H4 (cell line): ENCODE measurements at regions not wholly inside any gene's neighbourhood (a gene's known extent, or its start where the extent isn't known, plus 50 kb on each side); places are given as distances from the start of the nearest gene placed in this dataset.
"Not testable (repeated sequence)": the region's sequence is repeated elsewhere in the genome, so short reads cannot be mapped to it uniquely, and the experiment has no call there.

Experiments used
- DNase-seq: peaks from one replicate; pipeline ENCODE4 v3.0.0-alpha.2; 2015; ENCODE audit warnings: low spot score

- DNase-seq = not testable (repeated sequence)
These were observed 61.3 kb downstream of the AIPL1 start for GRCh38 chr17:6373599-6373998.

DNA sequence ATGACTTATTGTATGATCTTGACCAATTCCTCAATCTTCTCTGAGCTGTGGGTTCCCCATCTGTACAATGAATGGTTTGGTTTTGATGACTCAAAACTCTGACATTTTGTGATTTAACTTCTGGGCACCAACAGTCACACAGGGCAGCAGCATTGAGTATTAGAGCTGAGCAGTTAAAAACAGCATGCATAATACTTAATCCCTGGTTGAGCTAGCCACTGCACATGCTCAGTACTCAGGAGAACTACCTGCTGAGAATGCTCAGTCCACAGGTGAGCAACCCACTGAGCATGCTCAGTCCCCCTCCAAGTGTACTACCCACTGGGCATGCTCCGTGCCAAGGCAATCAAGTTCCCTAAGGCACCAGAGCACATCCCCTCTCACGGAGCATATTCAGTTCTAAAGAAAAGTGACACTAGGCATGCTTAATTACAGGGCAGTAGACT lies 68.7 kb downstream of the AIPL1 start:
- peak; percentile 49 for DNase-seq

DNA sequence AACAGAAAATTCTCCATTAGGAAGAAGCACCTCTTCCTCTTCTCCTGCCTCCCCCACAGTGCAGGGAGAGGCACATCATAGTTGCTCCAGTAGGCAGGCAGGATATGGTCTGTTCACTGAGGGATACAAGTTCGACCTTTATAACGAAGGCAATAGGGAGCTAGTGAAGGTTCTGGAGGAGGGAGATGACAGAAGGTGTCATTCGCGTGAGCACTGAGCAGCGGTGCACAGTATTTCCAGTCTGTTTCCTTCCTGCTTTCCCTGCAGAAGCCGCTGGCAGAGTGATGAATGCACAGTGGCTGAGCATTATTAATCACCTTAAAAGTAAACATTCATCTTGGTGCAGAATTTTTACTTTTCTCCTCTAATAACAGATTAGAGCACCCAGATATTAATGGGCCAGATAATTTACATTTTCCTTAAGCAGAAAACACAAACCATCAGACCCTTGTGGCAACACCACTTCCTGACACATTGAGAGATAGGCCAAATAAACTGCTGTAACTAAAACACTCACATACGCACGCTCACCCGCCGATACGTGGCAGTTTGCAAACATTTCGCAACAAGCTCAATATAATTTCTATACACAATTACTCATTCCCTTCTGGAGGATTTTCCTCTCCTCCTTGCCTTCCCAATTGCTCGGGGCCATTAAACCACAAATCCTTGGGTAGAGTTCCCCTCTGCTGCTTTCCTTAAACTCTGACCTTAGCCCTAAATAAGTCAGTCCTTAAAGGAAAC lies 69.5 kb downstream of the AIPL1 start:
- peak; percentile 85 for DNase-seq

GRCh38 chr17:6361733-6362132 lies 73.2 kb downstream of the AIPL1 start:
- no peak for DNase-seq

DNA sequence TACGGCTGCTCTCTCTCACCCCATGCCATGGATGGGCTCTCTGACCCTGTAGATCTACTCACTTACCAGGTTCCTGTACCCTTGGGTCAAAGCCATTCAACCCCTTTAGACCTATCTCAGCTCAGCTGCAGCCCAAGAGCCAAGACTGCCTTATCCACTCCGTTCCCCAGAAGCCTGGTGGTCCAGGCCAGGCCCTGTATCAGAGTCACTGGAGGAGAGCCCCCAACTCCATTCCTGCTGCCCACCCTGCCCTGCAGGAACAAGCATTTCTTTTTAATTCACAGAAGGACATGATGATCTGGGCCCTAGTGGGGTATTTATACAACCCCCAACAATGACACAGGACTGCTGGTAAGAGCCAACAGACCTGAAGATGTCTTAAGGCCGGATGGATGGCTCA lies 76.8 kb downstream of the AIPL1 start:
- no peak for DNase-seq

GRCh38 chr17:6356562-6356961 lies 78.4 kb downstream of the AIPL1 start:
- no peak for DNase-seq

DNA sequence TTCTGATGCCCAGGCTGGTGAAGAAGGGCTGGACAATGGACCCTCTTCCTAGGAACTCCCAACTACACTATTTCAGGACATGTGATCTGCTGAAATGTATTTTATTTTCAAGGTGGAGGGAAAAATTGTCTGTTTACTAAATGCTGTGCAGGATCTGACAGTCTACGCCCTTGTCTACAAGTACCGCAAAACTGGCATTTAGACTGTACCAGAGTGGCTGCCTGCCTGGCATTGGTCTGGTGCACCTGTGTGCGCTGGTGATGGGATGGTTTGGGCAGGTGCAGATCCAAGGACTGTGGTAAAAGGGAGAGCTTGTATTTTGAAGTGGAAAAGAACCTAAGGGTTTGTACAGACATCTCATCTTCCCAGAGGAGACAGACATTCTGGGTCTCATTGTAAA lies 79.7 kb downstream of the AIPL1 start:
- no peak for DNase-seq

- no peak for DNase-seq
These were observed 81.9 kb downstream of the AIPL1 start for GRCh38 chr17:6352801-6353560.

- DNase-seq = no peak
These were observed 82.9 kb downstream of the AIPL1 start for GRCh38 chr17:6352016-6352415.

GRCh38 chr17:6350806-6351205 lies 84.1 kb downstream of the AIPL1 start:
- DNase-seq = no peak

GRCh38 chr17:6348891-6349290 lies 86.0 kb downstream of the AIPL1 start:
- no peak for DNase-seq

DNA sequence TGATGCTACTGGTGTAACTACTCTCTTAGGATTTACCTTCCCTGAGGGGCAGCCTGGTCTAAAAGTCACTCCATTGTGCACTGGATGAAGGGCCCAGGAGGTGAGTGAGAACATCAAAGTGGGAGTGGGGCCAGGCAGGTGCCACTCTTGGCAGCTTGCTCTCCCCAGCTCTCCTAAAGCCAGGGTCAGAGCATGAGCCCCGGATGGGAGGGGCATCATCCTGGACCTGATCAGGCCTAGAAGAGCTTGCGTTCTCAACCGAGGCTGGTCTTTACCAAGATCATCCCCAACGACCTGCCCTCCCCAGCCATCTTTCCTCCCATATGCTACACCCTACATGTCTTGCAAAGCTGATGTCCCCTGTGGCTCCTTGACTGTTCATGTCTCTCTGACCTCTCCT lies 87.1 kb downstream of the AIPL1 start:
- DNase-seq = no peak

DNA sequence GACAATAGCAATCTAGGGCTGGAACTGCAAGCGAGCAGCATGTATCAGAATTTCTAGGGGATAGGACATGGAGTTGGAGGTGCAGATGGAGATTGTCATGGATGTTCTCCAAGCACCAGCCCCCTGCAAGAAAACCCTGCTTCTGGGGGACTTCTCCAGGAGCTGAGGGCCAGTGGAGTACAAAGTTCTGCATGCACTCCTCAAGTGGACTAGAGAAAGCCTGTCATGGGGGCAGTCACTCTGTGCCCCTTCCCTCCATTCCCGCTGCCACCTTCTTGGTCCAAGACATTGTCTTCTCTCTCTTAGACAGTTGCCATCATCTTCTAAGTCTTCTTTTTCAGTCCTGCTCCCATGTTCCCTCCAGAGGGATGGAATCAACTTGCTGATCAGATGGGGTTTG lies 87.9 kb downstream of the AIPL1 start:
- no peak for DNase-seq

GRCh38 chr17:6346156-6346786 lies 88.7 kb downstream of the AIPL1 start:
- DNase-seq = no peak

GRCh38 chr17:6343736-6344135 lies 91.2 kb downstream of the AIPL1 start:
- DNase-seq = no peak

DNA sequence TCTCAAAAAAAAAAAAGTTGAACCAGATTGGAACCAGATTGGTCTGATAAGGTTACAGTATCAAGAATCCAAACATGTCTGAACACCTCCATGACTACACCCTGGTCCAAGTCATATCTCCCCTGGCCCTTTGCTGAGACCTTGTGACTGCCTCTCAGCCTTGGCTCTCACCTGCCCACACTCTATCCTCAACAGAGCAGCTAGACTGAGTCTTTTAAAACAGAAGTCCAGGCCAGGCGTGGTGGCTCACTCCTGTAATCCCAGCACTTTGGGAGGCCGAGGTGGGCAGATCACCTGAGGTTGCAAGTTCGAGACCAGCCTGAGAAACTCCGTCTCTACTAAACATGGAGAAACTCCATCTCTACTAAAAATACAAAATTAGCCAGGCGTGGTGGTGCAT lies 91.7 kb downstream of the AIPL1 start:
- no peak for DNase-seq

DNA sequence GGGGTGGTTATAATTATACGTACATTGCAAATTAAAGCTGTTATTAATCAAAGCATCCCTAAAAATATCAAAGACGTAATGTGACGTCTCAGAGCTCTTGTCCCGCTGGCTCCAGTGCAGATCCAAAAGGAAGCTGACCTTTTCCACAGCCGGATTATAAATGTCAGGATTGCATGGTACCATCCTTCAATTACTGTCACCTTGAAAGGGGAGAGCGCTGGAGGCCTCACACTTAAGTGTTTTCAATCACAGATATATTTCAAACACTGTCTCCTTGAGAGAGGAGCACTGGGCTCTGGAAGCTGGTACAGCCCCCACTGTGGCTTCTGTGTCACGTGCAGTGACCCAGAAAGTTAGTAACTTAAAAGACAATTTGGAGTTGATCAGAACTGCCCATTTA lies 94.2 kb downstream of the AIPL1 start:
- DNase-seq = no peak

DNA sequence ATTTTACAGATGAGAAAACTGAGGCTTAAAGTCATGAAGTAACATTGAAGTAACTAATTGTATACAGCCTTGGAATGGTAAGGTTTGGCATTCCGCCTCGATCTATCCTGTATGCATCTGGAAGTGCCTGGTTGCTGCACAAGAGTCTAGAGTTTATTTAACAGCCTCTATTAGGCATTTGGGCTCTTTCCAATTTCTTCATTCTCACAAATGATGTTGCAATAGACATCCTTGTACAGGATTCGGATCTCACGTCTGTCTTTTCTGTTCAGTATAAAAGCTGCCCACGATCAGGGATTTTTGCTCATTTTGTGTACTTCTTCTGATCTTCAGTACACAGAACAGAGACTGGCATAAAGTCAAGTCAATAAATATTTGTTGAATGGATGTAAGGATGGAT lies 100.5 kb downstream of the AIPL1 start:
- peak; percentile 28 for DNase-seq

DNA sequence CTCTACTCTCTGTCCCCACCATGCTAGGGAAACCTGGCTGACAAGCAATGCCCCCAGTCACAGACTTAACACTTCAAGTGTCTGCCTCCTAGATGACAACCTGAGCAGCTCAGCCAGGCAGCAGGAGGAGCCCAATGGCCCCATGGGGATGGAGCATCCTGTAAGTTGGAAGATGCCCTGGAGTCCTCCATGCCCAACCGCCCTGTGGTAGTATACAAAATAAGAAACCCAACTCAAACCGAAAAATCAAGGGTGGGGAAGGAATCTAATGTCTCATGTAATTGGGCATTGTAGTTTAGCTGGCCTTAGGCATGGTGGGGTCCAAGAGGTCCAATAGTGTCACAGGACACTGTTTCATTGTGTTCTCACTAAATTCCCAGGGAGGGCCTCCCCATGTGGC lies 104.0 kb downstream of the AIPL1 start:
- no peak for DNase-seq

GRCh38 chr17:6328279-6328678 lies 106.6 kb downstream of the AIPL1 start:
- DNase-seq = peak; percentile 10

- DNase-seq = no peak
These were observed 107.9 kb downstream of the AIPL1 start for GRCh38 chr17:6327007-6327406.

DNA sequence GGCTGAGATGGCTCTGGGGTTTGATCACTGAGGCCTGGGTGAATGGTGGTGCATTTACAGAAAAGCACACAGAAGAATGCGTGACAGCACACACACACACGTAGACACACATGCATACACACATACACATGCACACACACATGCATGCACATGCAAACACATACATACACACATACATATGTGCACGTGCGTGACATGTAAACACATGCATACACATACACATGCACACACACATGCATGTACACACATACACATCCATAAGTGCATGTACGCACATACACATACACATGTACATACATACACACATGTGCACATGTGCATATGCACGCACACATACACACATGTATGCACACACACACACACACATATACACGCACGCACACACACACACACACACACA lies 108.4 kb downstream of the AIPL1 start:
- no peak for DNase-seq

DNA sequence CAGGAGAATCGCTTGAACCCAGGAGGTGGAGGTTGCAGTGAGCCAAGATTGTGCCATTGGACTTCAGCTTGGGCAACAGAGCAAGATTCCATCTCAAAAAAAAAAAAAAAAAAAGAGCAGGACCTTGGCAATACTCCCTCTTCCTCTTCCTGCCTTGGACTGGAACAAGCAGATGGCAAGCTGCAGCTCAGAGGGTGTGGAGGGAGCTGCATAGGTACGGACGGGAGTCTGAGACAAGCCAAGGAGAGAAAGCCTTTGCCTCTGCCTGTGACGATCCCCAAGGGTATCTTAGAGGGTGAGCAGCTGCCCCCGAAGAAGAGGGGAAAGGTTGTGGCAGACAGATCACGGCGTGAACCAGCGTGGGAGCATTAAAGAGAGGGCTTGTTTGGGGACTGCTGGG lies 109.2 kb downstream of the AIPL1 start:
- DNase-seq = no peak
